Aorta (tissue), 5 donors: ENCODE measurements at regions not wholly inside any gene's neighbourhood (a gene's known extent, or its start where the extent isn't known, plus 50 kb on each side); places are given as distances from the start of the nearest gene placed in this dataset.

Experiments used
- ATAC-seq: fragments of 200-7000 bp; cut with Tn5 transposase; one replicate; pipeline ENCODE4 v1.9.1; 2022; ENCODE audit warnings: moderate library complexity; ENCODE audit not compliant: low FRiP score
- DNase-seq, 2 donors: peaks; one replicate each; pipeline ENCODE4 v3.0.0-alpha.2; 2020
- H3K27ac ChIP-seq, 2 donors: one replicate each; pipeline ENCODE4 v1.5.1; 2013; ENCODE audit warnings: low read length in 2 of 2, mild to moderate bottlenecking in 2 of 2, moderate library complexity in 2 of 2, control low read depth in 1 of 2, inconsistent platforms in 1 of 2, low read depth in 1 of 2
- H3K27me3 ChIP-seq, 2 donors: one replicate each; pipeline ENCODE4 v1.6.1; 2013; ENCODE audit warnings: control low read depth in 1 of 2, low read length in 1 of 2, mild to moderate bottlenecking in 1 of 2, moderate library complexity in 1 of 2; ENCODE audit not compliant: insufficient read depth in 2 of 2, control insufficient read depth in 1 of 2
- H3K36me3 ChIP-seq, 2 donors: one replicate each; pipeline ENCODE4 v1.6.1; 2013; ENCODE audit warnings: control low read depth in 1 of 2, low read length in 1 of 2, mild to moderate bottlenecking in 1 of 2; ENCODE audit not compliant: insufficient read depth in 2 of 2, control insufficient read depth in 1 of 2
- H3K4me1 ChIP-seq, 2 donors: one replicate each; pipeline ENCODE4 v1.6.1; 2013; ENCODE audit warnings: low read length in 2 of 2, control low read depth in 1 of 2, mild to moderate bottlenecking in 1 of 2, moderate library complexity in 1 of 2; ENCODE audit not compliant: insufficient read depth in 2 of 2, control insufficient read depth in 1 of 2
- H3K4me3 ChIP-seq, 2 donors: one replicate each; pipeline ENCODE4 v1.5.1; 2013; ENCODE audit warnings: low read length in 2 of 2, control low read depth in 1 of 2, mild to moderate bottlenecking in 1 of 2
- H3K9me3 ChIP-seq: one replicate; pipeline ENCODE4 v1.6.1; 2013; ENCODE audit warnings: mild to moderate bottlenecking, low read length; ENCODE audit not compliant: control insufficient read depth
- WGBS, 2 donors: extraction: QIAGEN DNeasy Blood & Tissue Kit; methylation state at CpG; one replicate each; pipeline ENCODE4 v1.1.7; 2013; 5-methylcytosine and 5-hydroxymethylcytosine counted together
- intact Hi-C, 2 donors: fragments of 100-400 bp; cut with DNase I; formaldehyde crosslinking; loops; one replicate each; pipeline versions ENCODE4 v1.14.2 to v1.15.0; 2022
- donor health status: healthy with polysubstance abuse.
- donor health status: Bipolar disorder and iron deficiency.
- donor health status: DM: no; HTN: no; CAD: no.
- donor health status: DM: no; HTN: no; CAD: no.
- donor health status: DM: yes; HTN: yes; CAD: no.

DNA sequence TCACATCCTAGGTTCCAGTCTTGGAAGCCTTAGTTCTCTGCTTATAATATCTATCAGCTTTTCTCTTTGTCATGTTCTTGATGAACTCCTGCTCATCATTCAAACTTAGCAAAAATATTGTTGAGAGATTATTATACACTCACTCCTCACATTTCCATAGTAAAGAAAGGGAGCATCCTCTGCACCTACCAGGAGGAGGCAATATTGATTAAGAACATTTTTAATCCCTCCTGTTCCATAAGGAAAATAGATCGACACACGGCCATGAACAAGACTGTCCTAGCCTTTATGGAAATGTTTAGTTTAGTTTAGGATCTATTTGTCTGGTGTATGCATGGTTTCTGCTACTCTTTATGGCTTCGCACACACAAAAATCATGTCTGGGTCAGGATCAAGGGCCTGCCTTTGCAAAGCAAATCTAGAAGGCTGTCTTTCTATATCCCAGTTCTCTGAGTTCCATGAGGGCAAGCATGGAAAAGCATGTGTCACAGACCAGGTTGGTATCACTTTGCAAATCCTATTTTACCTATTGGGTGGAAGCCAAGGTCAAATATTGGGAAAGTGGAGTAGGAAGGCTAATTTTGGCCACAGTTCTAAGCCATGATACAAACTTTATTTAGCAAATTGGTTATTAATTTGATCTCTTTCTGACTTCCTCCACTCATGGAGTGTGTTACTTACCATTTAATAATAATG is 164.4 kb downstream of the MDFIC start:
- H3K4me1 ChIP-seq = no peaks in the 10 kb centered on the region
- ATAC-seq = no peak
- no peaks in the 10 kb centered on the region for H3K36me3 ChIP-seq
- no peaks in the 10 kb centered on the region for H3K27me3 ChIP-seq
- no peak overlapping the region for H3K27ac ChIP-seq
- intact Hi-C loops = no loop called here
- 96 to 98% methylated on average over 3 of the region's 3 CpGs for WGBS, 2 donors
- no peaks in the 10 kb centered on the region for H3K9me3 ChIP-seq
- H3K4me3 ChIP-seq = no peak overlapping the region
- no peak for DNase-seq

GRCh38 chr7:115085421-115085820 is 163.5 kb downstream of the MDFIC start:
- DNase-seq (no peak), ATAC-seq (no peak)
- Histone ChIP-seq H3K27me3 (no peaks in the 10 kb centered on the region), H3K4me3 (no peak overlapping the region), H3K36me3 (no peaks in the 10 kb centered on the region), H3K4me1 (no peaks in the 10 kb centered on the region), H3K9me3 (no peaks in the 10 kb centered on the region), H3K27ac (no peak overlapping the region)
- 97 to 98% methylated on average over 3 of the region's 3 CpGs for WGBS, 2 donors
- intact Hi-C loops = no loop called here

DNA sequence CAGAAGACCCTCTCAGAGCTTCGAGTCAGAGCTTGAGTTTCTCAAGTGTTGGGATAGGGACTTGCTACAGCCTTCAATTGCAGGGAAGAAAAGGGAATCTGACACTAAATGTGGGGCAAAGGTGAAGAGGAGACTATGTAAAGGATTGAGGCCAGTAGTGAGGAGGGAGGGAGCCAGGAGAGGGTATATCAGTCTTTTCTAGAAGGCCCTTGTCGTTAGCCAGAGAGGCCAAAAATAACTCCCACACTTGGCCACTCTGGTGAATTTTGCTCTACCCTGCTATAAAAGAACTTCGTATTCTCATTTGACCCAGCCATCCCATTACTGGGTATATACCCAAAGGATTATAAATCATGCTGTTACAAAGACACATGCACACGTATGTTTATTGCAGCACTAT is 162.0 kb downstream of the MDFIC start:
- no peaks in the 10 kb centered on the region for H3K4me1 ChIP-seq
- WGBS, 2 donors = 65 to 70% methylated on average over 4 of the region's 4 CpGs
- intact Hi-C loops = no loop called here
- no peaks in the 10 kb centered on the region for H3K36me3 ChIP-seq
- no peaks in the 10 kb centered on the region for H3K27me3 ChIP-seq
- DNase-seq (no peak), ATAC-seq (no peak)
- H3K9me3 ChIP-seq = no peaks in the 10 kb centered on the region
- no peak overlapping the region for H3K27ac ChIP-seq
- no peak overlapping the region for H3K4me3 ChIP-seq

DNA sequence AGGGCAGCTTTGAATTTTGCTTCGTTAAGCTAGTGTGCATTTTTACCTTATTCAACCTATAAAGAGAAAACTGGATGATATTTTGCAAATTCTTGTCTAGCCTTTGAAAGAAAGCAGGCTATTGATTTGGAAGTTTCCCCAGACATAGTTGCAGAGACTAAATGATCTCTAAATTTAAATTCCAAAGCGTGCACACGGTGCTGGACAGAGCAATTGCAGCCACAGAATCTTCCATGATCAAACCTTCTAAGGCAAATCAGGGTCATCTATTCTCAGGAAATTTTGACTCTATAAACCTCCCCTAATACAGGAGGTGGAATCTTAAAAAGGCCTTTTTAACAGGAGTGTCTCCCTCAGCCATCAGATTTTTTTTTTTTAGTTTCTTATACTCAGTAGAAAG is 159.9 kb downstream of the MDFIC start:
- Histone ChIP-seq H3K4me1 (no peaks in the 10 kb centered on the region), H3K27me3 (no peaks in the 10 kb centered on the region), H3K4me3 (no peak overlapping the region), H3K36me3 (no peaks in the 10 kb centered on the region), H3K9me3 (no peaks in the 10 kb centered on the region), H3K27ac (no peak overlapping the region)
- DNase-seq = no peak
- no peak for ATAC-seq
- WGBS, 2 donors = 63 to 69% methylated on average over 3 of the region's 3 CpGs
- intact Hi-C loops = no loop called here

DNA sequence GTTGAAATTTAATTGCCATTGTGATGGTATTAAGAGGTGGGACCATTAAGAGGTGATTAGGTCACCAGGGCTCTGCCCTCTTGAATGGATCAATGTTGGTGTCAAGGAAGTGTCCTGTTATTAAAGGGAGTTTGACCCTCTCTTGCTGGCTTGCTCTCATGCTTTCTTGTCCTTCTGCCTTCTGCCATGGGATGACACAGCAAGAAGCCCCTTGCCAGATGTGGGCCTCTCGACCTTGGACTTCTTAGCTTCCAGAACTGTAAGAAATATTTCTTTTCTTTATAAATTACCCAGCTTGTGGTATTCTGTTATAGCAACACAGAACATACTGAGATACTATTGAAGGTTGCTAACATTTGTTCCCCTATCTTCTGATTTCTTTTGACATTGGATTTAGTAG is 157.0 kb downstream of the MDFIC start:
- DNase-seq (no peak), ATAC-seq (no peak)
- WGBS, 2 donors = 91 to 99% methylated on average over 1 of the region's 1 CpG
- intact Hi-C loops = no loop called here
- Histone ChIP-seq H3K4me1 (no peaks in the 10 kb centered on the region), H3K9me3 (no peaks in the 10 kb centered on the region), H3K4me3 (no peak overlapping the region), H3K36me3 (no peaks in the 10 kb centered on the region), H3K27me3 (no peaks in the 10 kb centered on the region), H3K27ac (no peak overlapping the region)

DNA sequence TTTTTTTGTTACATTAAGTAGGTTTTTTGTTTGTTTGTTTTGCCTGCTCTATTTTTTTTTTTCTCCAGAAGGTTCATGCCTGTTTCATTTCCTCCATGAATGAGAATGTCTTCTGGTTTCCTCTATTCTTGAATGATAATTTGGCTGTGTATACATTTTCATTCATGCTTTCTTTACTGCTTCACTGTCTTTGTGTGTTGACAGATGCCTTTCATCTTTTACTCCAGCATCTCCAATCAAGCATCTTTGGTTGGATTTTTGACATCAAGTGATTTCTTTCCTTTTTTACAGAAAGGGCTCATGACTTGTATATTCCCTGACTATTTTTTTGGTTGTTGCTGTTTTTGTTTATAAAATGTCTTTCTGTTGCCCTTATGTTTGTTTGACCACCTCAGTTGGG is 156.5 kb downstream of the MDFIC start:
- H3K36me3 ChIP-seq = no peaks in the 10 kb centered on the region
- H3K4me3 ChIP-seq = no peak overlapping the region
- H3K4me1 ChIP-seq = no peaks in the 10 kb centered on the region
- intact Hi-C loops = no loop called here
- H3K27ac ChIP-seq = no peak overlapping the region
- DNase-seq (no peak), ATAC-seq (no peak)
- H3K9me3 ChIP-seq = no peaks in the 10 kb centered on the region
- no peaks in the 10 kb centered on the region for H3K27me3 ChIP-seq

DNA sequence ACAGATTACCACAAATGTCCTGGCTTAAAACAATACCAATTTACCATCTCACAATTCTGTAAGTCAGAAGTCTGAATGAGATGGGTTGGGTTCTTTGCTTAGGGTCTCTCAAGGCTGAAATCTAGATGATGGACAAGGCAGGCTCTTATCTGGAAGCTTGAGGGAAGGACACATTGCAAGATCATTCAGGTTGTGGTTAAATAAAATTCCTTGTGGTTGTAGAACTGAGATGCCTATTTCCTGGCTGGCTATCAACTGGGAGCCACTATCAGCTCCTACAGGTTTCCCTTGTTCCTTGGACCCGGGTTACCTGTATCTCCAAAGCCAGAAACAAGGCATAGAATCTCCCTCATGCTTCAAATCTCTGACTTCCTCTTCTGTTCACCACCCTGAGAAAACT is 148.4 kb downstream of the MDFIC start:
- intact Hi-C loops = no loop called here
- DNase-seq = no peak

More for the DNA sequence above, 148.4 kb downstream of the MDFIC start:
- H3K9me3 ChIP-seq = no peaks in the 10 kb centered on the region
- H3K4me3 ChIP-seq = no peak overlapping the region
- WGBS, 2 donors = 97 to 100% methylated on average over 1 of the region's 1 CpG
- H3K27me3 ChIP-seq = no peaks in the 10 kb centered on the region
- no peaks in the 10 kb centered on the region for H3K4me1 ChIP-seq
- no peak overlapping the region for H3K27ac ChIP-seq
- H3K36me3 ChIP-seq = no peaks in the 10 kb centered on the region
- ATAC-seq = no peak
